Astrocyte of the cerebellum (primary cell): ENCODE measurements at regions not wholly inside any gene's neighbourhood (a gene's known extent, or its start where the extent isn't known, plus 50 kb on each side); places are given as distances from the start of the nearest gene placed in this dataset.

ENCODE experiments used
- DNase-seq: peaks from one replicate; pipeline ENCODE4 v3.0.0-alpha.2; 2011; ENCODE audit warnings: low read depth
- H3K4me3 ChIP-seq: 2 replicates; pipeline ENCODE4 v1.5.1; 2011; ENCODE audit warnings: mild to moderate bottlenecking, low read depth, low read length, moderate library complexity
- CTCF ChIP-seq: IDR thresholded peaks from 2 replicates; pipeline ENCODE4 v1.5.1; 2012; ENCODE audit warnings: low read length, low read depth, moderate library complexity, mild to moderate bottlenecking; ENCODE audit errors: missing control alignments
- in situ Hi-C: cut with HindIII; loops from 2 replicates; pipeline ENCODE4 v1.10.0; 2017; ENCODE audit warnings: low sequenced_read_pairs

GRCh38 chr9:28916348-28916747, 1343.1 kb upstream of the C9orf72 start:
- no peak overlapping the region for H3K4me3 ChIP-seq
- TF ChIP-seq CTCF = no peak
- DNase-seq = no peak
- in situ Hi-C loops = no loop called here

- no peak for TF ChIP-seq CTCF
- no peak overlapping the region for H3K4me3 ChIP-seq
- in situ Hi-C loops = no loop called here
- no peak for DNase-seq
Observed at GRCh38 chr9:28921857-28922500, 1348.7 kb upstream of the C9orf72 start.

- no peak for DNase-seq
- in situ Hi-C loops = no loop called here
- H3K4me3 ChIP-seq = no peak overlapping the region
- TF ChIP-seq CTCF = no peak
Observed at GRCh38 chr9:28922891-28923290, 1349.6 kb upstream of the C9orf72 start.

- in situ Hi-C loops = no loop called here
- no peak overlapping the region for H3K4me3 ChIP-seq
- TF ChIP-seq CTCF = no peak
- DNase-seq = no peak
Observed at GRCh38 chr9:28923351-28923750, 1350.1 kb upstream of the C9orf72 start.

- H3K4me3 ChIP-seq = no peak overlapping the region
- TF ChIP-seq CTCF = no peak
- in situ Hi-C loops = no loop called here
- no peak for DNase-seq
Observed at GRCh38 chr9:28925157-28925556, 1351.9 kb upstream of the C9orf72 start.

GRCh38 chr9:28926306-28926705, 1353.0 kb upstream of the C9orf72 start:
- no peak overlapping the region for H3K4me3 ChIP-seq
- DNase-seq = no peak
- no peak for TF ChIP-seq CTCF
- in situ Hi-C loops = no loop called here

- in situ Hi-C loops = no loop called here
- DNase-seq = no peak
- H3K4me3 ChIP-seq = no peak overlapping the region
- TF ChIP-seq CTCF = no peak
Observed at GRCh38 chr9:28927691-28928090, 1354.4 kb upstream of the C9orf72 start.
